GM23248 (cell line): ENCODE measurements at regions not wholly inside any gene's neighbourhood (a gene's known extent, or its start where the extent isn't known, plus 50 kb on each side); places are given as distances from the start of the nearest gene placed in this dataset.

Experiments
- DNase-seq: peaks from one replicate; pipeline ENCODE4 v3.0.0-alpha.2; 2015
- H2AFZ ChIP-seq: fragments of 200-600 bp; sonication (generic); 2 replicates; pipeline ENCODE4 v1.6.1; 2016; ENCODE audit warnings: antibody characterized with exemption
- H3F3A ChIP-seq: fragments of 200-600 bp; sonication (generic); 2 replicates; pipeline ENCODE4 v1.6.1; 2016; ENCODE audit warnings: mild to moderate bottlenecking, antibody characterized with exemption, mixed run types; ENCODE audit not compliant: insufficient read depth
- H3K27ac ChIP-seq: fragments of 200-600 bp; sonication (generic); 2 replicates; pipeline ENCODE4 v1.5.1; 2016; ENCODE audit warnings: mild to moderate bottlenecking
- H3K27me3 ChIP-seq: fragments of 200-600 bp; sonication (generic); replicated peaks from 2 replicates; pipeline ENCODE4 v1.6.1; 2016; ENCODE audit warnings: mild to moderate bottlenecking; ENCODE audit not compliant: insufficient read depth
- H3K36me3 ChIP-seq: fragments of 200-600 bp; sonication (generic); 2 replicates; pipeline ENCODE4 v1.6.1; 2016; ENCODE audit warnings: low read depth, mild to moderate bottlenecking
- H3K4me1 ChIP-seq: fragments of 200-600 bp; sonication (generic); 2 replicates; pipeline ENCODE4 v1.6.1; 2016; ENCODE audit warnings: mild to moderate bottlenecking; ENCODE audit not compliant: insufficient read depth
- H3K4me2 ChIP-seq: fragments of 200-600 bp; sonication (generic); one replicate; pipeline ENCODE4 v1.6.1; 2016; ENCODE audit warnings: mild to moderate bottlenecking; ENCODE audit not compliant: unreplicated experiment
- H3K4me3 ChIP-seq: fragments of 200-600 bp; sonication (generic); 2 replicates; pipeline ENCODE4 v1.5.1; 2016; ENCODE audit warnings: mild to moderate bottlenecking
- H3K79me2 ChIP-seq: fragments of 200-600 bp; sonication (generic); 2 replicates; pipeline ENCODE4 v1.6.1; 2016; ENCODE audit warnings: mild to moderate bottlenecking; ENCODE audit not compliant: insufficient read depth
- H3K9ac ChIP-seq: fragments of 200-600 bp; sonication (generic); 2 replicates; pipeline ENCODE4 v1.6.1; 2016; ENCODE audit warnings: mild to moderate bottlenecking
- H3K9me2 ChIP-seq: fragments of 200-600 bp; sonication (generic); 2 replicates; pipeline ENCODE4 v1.6.1; 2016; ENCODE audit warnings: mixed run types, mild to moderate bottlenecking, moderate library complexity; ENCODE audit not compliant: insufficient read depth
- H3K9me3 ChIP-seq: fragments of 200-600 bp; sonication (generic); one replicate; pipeline ENCODE4 v1.6.1; 2017; ENCODE audit warnings: low read depth
- H4K20me1 ChIP-seq: fragments of 200-600 bp; sonication (generic); 2 replicates; pipeline ENCODE4 v1.6.0; 2016; ENCODE audit not compliant: insufficient read depth
- EZH2 ChIP-seq: fragments of 200-600 bp; sonication (generic); IDR thresholded peaks from 2 replicates; pipeline ENCODE4 v1.6.1; 2018; ENCODE audit warnings: antibody characterized with exemption, mild to moderate bottlenecking; ENCODE audit not compliant: insufficient read depth, poor library complexity, severe bottlenecking
- EZH2phosphoT487 ChIP-seq: fragments of 200-600 bp; sonication (generic); IDR thresholded peaks from 2 replicates; pipeline ENCODE4 v1.6.1; 2018; ENCODE audit warnings: antibody characterized with exemption, moderate library complexity, mild to moderate bottlenecking, low read depth; ENCODE audit not compliant: insufficient read depth
- WGBS, 2 experiments: methylation state at CpG; one replicate each; pipeline ENCODE4 v1.1.6; 2015 to 2017; ENCODE audit warnings: low lambda C conversion rate in 2 of 2, low coverage in 1 of 2; ENCODE audit errors: missing lambda C conversion rate in 2 of 2; 5-methylcytosine and 5-hydroxymethylcytosine counted together
- in situ Hi-C: fragments of 300-500 bp; cut with MboI; formaldehyde crosslinking; loops from 2 replicates; pipeline ENCODE4 v1.15.0; 2020

- WGBS, 2 experiments: 100% methylated on average over 1 of the region's 1 CpG
- H3K79me2 ChIP-seq: no peaks in the 10 kb centered on the region
- H3K36me3 ChIP-seq: no peaks in the 10 kb centered on the region
- no peak overlapping the region for H3K4me2 ChIP-seq
- in situ Hi-C loops: no loop called here
- no peak overlapping the region for H3K9ac ChIP-seq
- no peak for DNase-seq
- no peak overlapping the region for H2AFZ ChIP-seq
- peaks cover 6% of the 10 kb centered on the region for H3F3A ChIP-seq
- no peak overlapping the region for H3K27ac ChIP-seq
- H4K20me1 ChIP-seq: no peaks in the 10 kb centered on the region
- no peaks in the 10 kb centered on the region for H3K9me3 ChIP-seq
- H3K9me2 ChIP-seq: no peaks in the 10 kb centered on the region
- H3K4me1 ChIP-seq: peaks cover 28% of the 10 kb centered on the region
- H3K27me3 ChIP-seq: no peaks in the 10 kb centered on the region
- no peak for TF ChIP-seq EZH2
- no peak for TF ChIP-seq EZH2phosphoT487
- H3K4me3 ChIP-seq: no peak overlapping the region
Observed at GRCh38 chr1:212231372-212231771, 53.8 kb upstream of the PPP2R5A start.

- in situ Hi-C loops: no loop called here
- WGBS, 2 experiments: 73 to 77% methylated on average over 3 of the region's 3 CpGs
- H4K20me1 ChIP-seq: no peaks in the 10 kb centered on the region
- H3K27ac ChIP-seq: no peak overlapping the region
- no peaks in the 10 kb centered on the region for H3K27me3 ChIP-seq
- H3K9me2 ChIP-seq: no peaks in the 10 kb centered on the region
- no peaks in the 10 kb centered on the region for H3K79me2 ChIP-seq
- H3K9me3 ChIP-seq: no peaks in the 10 kb centered on the region
- TF ChIP-seq EZH2phosphoT487 (no peak), EZH2 (no peak)
- H3F3A ChIP-seq: peaks cover 6% of the 10 kb centered on the region
- no peak overlapping the region for H3K4me3 ChIP-seq
- H3K4me1 ChIP-seq: peaks cover 28% of the 10 kb centered on the region
- H3K9ac ChIP-seq: no peak overlapping the region
- no peak overlapping the region for H2AFZ ChIP-seq
- no peaks in the 10 kb centered on the region for H3K36me3 ChIP-seq
- DNase-seq: no peak
- no peak overlapping the region for H3K4me2 ChIP-seq
Observed at GRCh38 chr1:212232090-212232489, 53.1 kb upstream of the PPP2R5A start.

GRCh38 chr1:212233321-212233720 is 51.9 kb upstream of the PPP2R5A start:
- Histone ChIP-seq H2AFZ (no peak overlapping the region), H3K9me2 (no peaks in the 10 kb centered on the region), H3K4me1 (peaks cover 28% of the 10 kb centered on the region), H3K9me3 (no peaks in the 10 kb centered on the region), H3K79me2 (no peaks in the 10 kb centered on the region), H3K27me3 (no peaks in the 10 kb centered on the region), H3K27ac (no peak overlapping the region), H3K4me3 (no peak overlapping the region), H4K20me1 (no peaks in the 10 kb centered on the region), H3K36me3 (no peaks in the 10 kb centered on the region), H3F3A (peaks cover 6% of the 10 kb centered on the region), H3K9ac (no peak overlapping the region), H3K4me2 (no peak overlapping the region)
- in situ Hi-C loops: no loop called here
- TF ChIP-seq EZH2phosphoT487 (no peak), EZH2 (no peak)
- DNase-seq: no peak

GRCh38 chr1:212234431-212235395 is 50.5 kb upstream of the PPP2R5A start:
- H2AFZ ChIP-seq: peak overlapping the region; percentile 43
- WGBS, 2 experiments: 50 to 52% methylated on average over 8 of the region's 8 CpGs
- peak overlapping the region; percentile 39 for H3K9ac ChIP-seq

More at GRCh38 chr1:212234431-212235395, 50.5 kb upstream of the PPP2R5A start:
- Histone ChIP-seq H3K27ac (peak overlapping the region; percentile 65), H3K4me2 (peak overlapping the region; percentile 53), H3K27me3 (no peaks in the 10 kb centered on the region), H3K4me3 (peak overlapping the region; percentile 46), H3K9me2 (no peaks in the 10 kb centered on the region), H3F3A (peaks cover 6% of the 10 kb centered on the region), H3K36me3 (no peaks in the 10 kb centered on the region), H4K20me1 (no peaks in the 10 kb centered on the region), H3K79me2 (no peaks in the 10 kb centered on the region), H3K4me1 (peaks cover 21% of the 10 kb centered on the region), H3K9me3 (no peaks in the 10 kb centered on the region)
- peak; percentile 98 for DNase-seq
- TF ChIP-seq EZH2phosphoT487 (no peak), EZH2 (no peak)
- in situ Hi-C loops: no loop called here
